GM23248 (cell line): ENCODE measurements at regions not wholly inside any gene's neighbourhood (a gene's known extent, or its start where the extent isn't known, plus 50 kb on each side); places are given as distances from the start of the nearest gene placed in this dataset.

Experiments used
- DNase-seq: peaks from one replicate; pipeline ENCODE4 v3.0.0-alpha.2; 2015
- H2AFZ ChIP-seq: fragments of 200-600 bp; sonication (generic); 2 replicates; pipeline ENCODE4 v1.6.1; 2016; ENCODE audit warnings: antibody characterized with exemption
- H3F3A ChIP-seq: fragments of 200-600 bp; sonication (generic); 2 replicates; pipeline ENCODE4 v1.6.1; 2016; ENCODE audit warnings: mild to moderate bottlenecking, antibody characterized with exemption, mixed run types; ENCODE audit not compliant: insufficient read depth
- H3K27ac ChIP-seq: fragments of 200-600 bp; sonication (generic); 2 replicates; pipeline ENCODE4 v1.5.1; 2016; ENCODE audit warnings: mild to moderate bottlenecking
- H3K27me3 ChIP-seq: fragments of 200-600 bp; sonication (generic); replicated peaks from 2 replicates; pipeline ENCODE4 v1.6.1; 2016; ENCODE audit warnings: mild to moderate bottlenecking; ENCODE audit not compliant: insufficient read depth
- H3K36me3 ChIP-seq: fragments of 200-600 bp; sonication (generic); 2 replicates; pipeline ENCODE4 v1.6.1; 2016; ENCODE audit warnings: low read depth, mild to moderate bottlenecking
- H3K4me1 ChIP-seq: fragments of 200-600 bp; sonication (generic); 2 replicates; pipeline ENCODE4 v1.6.1; 2016; ENCODE audit warnings: mild to moderate bottlenecking; ENCODE audit not compliant: insufficient read depth
- H3K4me2 ChIP-seq: fragments of 200-600 bp; sonication (generic); one replicate; pipeline ENCODE4 v1.6.1; 2016; ENCODE audit warnings: mild to moderate bottlenecking; ENCODE audit not compliant: unreplicated experiment
- H3K4me3 ChIP-seq: fragments of 200-600 bp; sonication (generic); 2 replicates; pipeline ENCODE4 v1.5.1; 2016; ENCODE audit warnings: mild to moderate bottlenecking
- H3K79me2 ChIP-seq: fragments of 200-600 bp; sonication (generic); 2 replicates; pipeline ENCODE4 v1.6.1; 2016; ENCODE audit warnings: mild to moderate bottlenecking; ENCODE audit not compliant: insufficient read depth
- H3K9ac ChIP-seq: fragments of 200-600 bp; sonication (generic); 2 replicates; pipeline ENCODE4 v1.6.1; 2016; ENCODE audit warnings: mild to moderate bottlenecking
- H3K9me2 ChIP-seq: fragments of 200-600 bp; sonication (generic); 2 replicates; pipeline ENCODE4 v1.6.1; 2016; ENCODE audit warnings: mixed run types, mild to moderate bottlenecking, moderate library complexity; ENCODE audit not compliant: insufficient read depth
- H3K9me3 ChIP-seq: fragments of 200-600 bp; sonication (generic); one replicate; pipeline ENCODE4 v1.6.1; 2017; ENCODE audit warnings: low read depth
- H4K20me1 ChIP-seq: fragments of 200-600 bp; sonication (generic); 2 replicates; pipeline ENCODE4 v1.6.0; 2016; ENCODE audit not compliant: insufficient read depth
- EZH2 ChIP-seq: fragments of 200-600 bp; sonication (generic); IDR thresholded peaks from 2 replicates; pipeline ENCODE4 v1.6.1; 2018; ENCODE audit warnings: antibody characterized with exemption, mild to moderate bottlenecking; ENCODE audit not compliant: insufficient read depth, poor library complexity, severe bottlenecking
- EZH2phosphoT487 ChIP-seq: fragments of 200-600 bp; sonication (generic); IDR thresholded peaks from 2 replicates; pipeline ENCODE4 v1.6.1; 2018; ENCODE audit warnings: antibody characterized with exemption, moderate library complexity, mild to moderate bottlenecking, low read depth; ENCODE audit not compliant: insufficient read depth
- WGBS, 2 experiments: methylation state at CpG; one replicate each; pipeline ENCODE4 v1.1.6; 2015 to 2017; ENCODE audit warnings: low lambda C conversion rate in 2 of 2, low coverage in 1 of 2; ENCODE audit errors: missing lambda C conversion rate in 2 of 2; 5-methylcytosine and 5-hydroxymethylcytosine counted together
- in situ Hi-C: fragments of 300-500 bp; cut with MboI; formaldehyde crosslinking; loops from 2 replicates; pipeline ENCODE4 v1.15.0; 2020

DNA sequence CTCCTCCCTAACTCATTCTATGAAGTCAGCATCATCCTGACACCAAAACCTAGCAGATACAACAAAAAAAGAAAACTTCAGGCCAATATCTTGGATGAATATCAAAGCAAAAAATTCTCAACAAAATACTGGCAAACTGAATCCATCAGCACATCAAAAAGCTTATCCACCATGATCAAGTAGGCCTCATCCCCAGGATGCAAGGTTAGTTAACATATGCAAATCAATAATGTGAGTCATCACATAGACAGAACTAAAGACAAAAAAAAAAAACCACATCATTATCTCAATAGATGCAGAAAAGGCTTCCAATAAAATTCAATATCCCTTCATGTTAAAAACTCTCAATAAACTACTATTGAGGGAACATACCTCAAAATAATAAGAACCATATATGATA, 306.8 kb upstream of the TMC3 start:
- no peak for TF ChIP-seq EZH2phosphoT487
- no peak for TF ChIP-seq EZH2
- Histone ChIP-seq H3K9me3 (no peaks in the 10 kb centered on the region), H3K79me2 (no peaks in the 10 kb centered on the region), H3K4me3 (no peak overlapping the region), H3K36me3 (no peaks in the 10 kb centered on the region), H3K9me2 (no peaks in the 10 kb centered on the region), H3K27me3 (no peaks in the 10 kb centered on the region), H3K9ac (no peak overlapping the region), H3K4me1 (no peaks in the 10 kb centered on the region), H3K27ac (no peak overlapping the region), H2AFZ (no peak overlapping the region), H3K4me2 (no peak overlapping the region), H3F3A (no peaks in the 10 kb centered on the region), H4K20me1 (no peaks in the 10 kb centered on the region)
- no peak for DNase-seq
- in situ Hi-C loops = no loop called here

GRCh38 chr15:81666839-81667238, 292.8 kb upstream of the TMC3 start:
- Histone ChIP-seq H3K36me3 (no peaks in the 10 kb centered on the region), H3K9me2 (no peaks in the 10 kb centered on the region), H3K9ac (no peak overlapping the region), H3F3A (no peaks in the 10 kb centered on the region), H3K79me2 (no peaks in the 10 kb centered on the region), H4K20me1 (no peaks in the 10 kb centered on the region), H2AFZ (no peak overlapping the region), H3K4me1 (no peaks in the 10 kb centered on the region), H3K9me3 (no peaks in the 10 kb centered on the region), H3K27ac (no peak overlapping the region), H3K4me3 (no peak overlapping the region), H3K4me2 (no peak overlapping the region), H3K27me3 (no peaks in the 10 kb centered on the region)
- WGBS, 2 experiments = 6 to 7% methylated on average over 1 of the region's 1 CpG
- in situ Hi-C loops = no loop called here
- TF ChIP-seq EZH2 (no peak), EZH2phosphoT487 (no peak)
- DNase-seq = no peak

DNA sequence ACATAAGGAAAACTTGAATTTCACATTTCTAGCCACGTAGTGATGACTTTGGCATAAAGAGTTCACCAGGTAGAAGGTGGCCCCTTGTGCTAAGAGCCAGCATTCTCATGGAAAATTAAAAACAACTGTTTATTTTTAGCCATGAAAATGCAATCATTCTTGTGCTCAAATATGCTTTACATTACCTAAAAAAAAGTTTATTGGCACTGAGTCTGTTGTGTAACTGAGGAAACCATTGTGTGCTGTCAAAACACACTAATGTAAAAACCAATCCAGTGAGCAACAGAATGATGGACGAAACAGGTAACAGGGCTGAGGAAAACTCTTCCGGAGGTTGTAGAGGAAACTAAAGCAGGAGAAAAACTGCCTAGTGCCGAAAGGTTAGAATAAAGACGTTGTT, 287.0 kb upstream of the TMC3 start:
- 31 to 42% methylated on average over 5 of the region's 5 CpGs for WGBS, 2 experiments

DNA sequence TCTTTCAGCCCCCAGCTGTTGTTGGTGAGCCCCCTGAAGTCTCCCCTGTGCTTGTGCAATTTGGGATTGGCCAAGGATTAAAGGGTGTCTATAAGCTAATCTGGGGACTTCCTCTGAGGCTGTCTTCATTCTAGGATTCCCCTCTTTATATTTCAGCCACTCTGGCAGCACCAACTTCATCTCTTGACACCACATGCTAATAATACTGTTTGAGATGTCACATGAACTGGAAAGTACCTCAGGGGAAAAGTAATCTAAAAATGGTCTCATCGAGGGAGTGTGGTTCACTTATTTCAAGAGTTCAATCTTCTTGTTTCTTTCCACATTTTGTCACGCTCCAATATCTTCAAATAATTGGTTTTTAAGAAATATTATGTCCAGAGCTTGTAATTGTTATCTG, 279.2 kb upstream of the TMC3 start:
- in situ Hi-C loops = no loop called here
- no peak overlapping the region for H3K4me2 ChIP-seq
- H2AFZ ChIP-seq = no peak overlapping the region
- no peaks in the 10 kb centered on the region for H3K4me1 ChIP-seq
- H3K36me3 ChIP-seq = no peaks in the 10 kb centered on the region
- DNase-seq = no peak
- no peak overlapping the region for H3K27ac ChIP-seq
- no peaks in the 10 kb centered on the region for H3K79me2 ChIP-seq
- no peaks in the 10 kb centered on the region for H3F3A ChIP-seq
- no peak overlapping the region for H3K9ac ChIP-seq
- H3K9me2 ChIP-seq = no peaks in the 10 kb centered on the region
- H3K27me3 ChIP-seq = no peaks in the 10 kb centered on the region
- TF ChIP-seq EZH2 (no peak), EZH2phosphoT487 (no peak)
- H4K20me1 ChIP-seq = no peaks in the 10 kb centered on the region
- 7 to 9% methylated on average over 2 of the region's 2 CpGs for WGBS, 2 experiments
- no peaks in the 10 kb centered on the region for H3K9me3 ChIP-seq
- H3K4me3 ChIP-seq = no peak overlapping the region

More for the DNA sequence above, 287.0 kb upstream of the TMC3 start:
- Histone ChIP-seq H3K9me3 (no peaks in the 10 kb centered on the region), H4K20me1 (no peaks in the 10 kb centered on the region), H3K4me2 (no peak overlapping the region), H3K4me1 (no peaks in the 10 kb centered on the region), H3K4me3 (no peak overlapping the region), H3K9ac (no peak overlapping the region), H3K27me3 (no peaks in the 10 kb centered on the region), H3K36me3 (no peaks in the 10 kb centered on the region), H2AFZ (no peak overlapping the region), H3K9me2 (no peaks in the 10 kb centered on the region), H3K27ac (no peak overlapping the region), H3K79me2 (no peaks in the 10 kb centered on the region), H3F3A (no peaks in the 10 kb centered on the region)
- in situ Hi-C loops = no loop called here
- no peak for DNase-seq
- TF ChIP-seq EZH2phosphoT487 (no peak), EZH2 (no peak)

GRCh38 chr15:81645470-81645869, 271.5 kb upstream of the TMC3 start:
- TF ChIP-seq EZH2phosphoT487 (no peak), EZH2 (no peak)
- in situ Hi-C loops = no loop called here
- 53 to 55% methylated on average over 9 of the region's 9 CpGs for WGBS, 2 experiments

More at GRCh38 chr15:81645470-81645869, 271.5 kb upstream of the TMC3 start:
- no peaks in the 10 kb centered on the region for H3K36me3 ChIP-seq
- H3K9me3 ChIP-seq = no peaks in the 10 kb centered on the region
- no peaks in the 10 kb centered on the region for H3K4me1 ChIP-seq
- H3K27ac ChIP-seq = no peak overlapping the region
- no peak for DNase-seq
- no peak overlapping the region for H3K4me2 ChIP-seq
- no peaks in the 10 kb centered on the region for H4K20me1 ChIP-seq
- H3K27me3 ChIP-seq = no peaks in the 10 kb centered on the region; the same call in 1 of the 2 replicates
- H3K9ac ChIP-seq = no peak overlapping the region
- no peak overlapping the region for H3K4me3 ChIP-seq
- H3F3A ChIP-seq = no peaks in the 10 kb centered on the region
- no peaks in the 10 kb centered on the region for H3K79me2 ChIP-seq
- no peaks in the 10 kb centered on the region for H3K9me2 ChIP-seq
- H2AFZ ChIP-seq = no peak overlapping the region
